LNCAP (cell line): ENCODE measurements at regions not wholly inside any gene's neighbourhood (a gene's known extent, or its start where the extent isn't known, plus 50 kb on each side); places are given as distances from the start of the nearest gene placed in this dataset.

Experiments used
- CTCF ChIP-seq: fragments of 450-650 bp; IDR thresholded peaks from 2 replicates; pipeline ENCODE4 v1.5.1; 2017; ENCODE audit warnings: mild to moderate bottlenecking

DNA sequence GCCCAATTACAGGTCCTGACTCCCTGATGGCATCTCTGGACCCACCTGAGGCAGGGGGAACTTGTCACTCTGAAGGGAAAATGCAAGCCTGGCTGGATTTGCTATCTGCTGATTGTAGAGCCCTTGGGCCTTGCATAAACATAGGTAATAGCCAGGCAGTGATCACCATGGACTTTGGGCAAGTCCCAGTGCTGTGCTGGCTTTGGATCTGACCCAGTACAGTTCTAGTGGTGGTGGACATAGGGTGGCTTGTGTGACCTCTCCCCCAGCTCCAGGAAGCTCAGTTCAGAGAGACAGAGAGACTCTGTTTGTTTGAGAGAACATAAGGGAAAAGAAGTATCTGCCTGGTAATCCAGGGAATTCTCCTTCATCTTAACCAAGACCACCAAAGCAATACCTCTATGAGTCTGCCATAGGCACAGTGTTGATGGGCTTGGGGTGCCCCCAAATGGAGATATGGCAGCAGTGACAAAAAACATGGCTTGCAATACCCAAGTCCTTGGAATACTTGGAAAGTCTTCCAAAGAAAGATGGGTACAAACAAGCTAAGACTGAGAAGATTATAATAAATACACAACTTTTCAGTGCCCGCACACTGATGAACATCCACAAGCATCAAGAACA lies 348.5 kb downstream of the PYDC2 start:
- no peak for TF ChIP-seq CTCF

DNA sequence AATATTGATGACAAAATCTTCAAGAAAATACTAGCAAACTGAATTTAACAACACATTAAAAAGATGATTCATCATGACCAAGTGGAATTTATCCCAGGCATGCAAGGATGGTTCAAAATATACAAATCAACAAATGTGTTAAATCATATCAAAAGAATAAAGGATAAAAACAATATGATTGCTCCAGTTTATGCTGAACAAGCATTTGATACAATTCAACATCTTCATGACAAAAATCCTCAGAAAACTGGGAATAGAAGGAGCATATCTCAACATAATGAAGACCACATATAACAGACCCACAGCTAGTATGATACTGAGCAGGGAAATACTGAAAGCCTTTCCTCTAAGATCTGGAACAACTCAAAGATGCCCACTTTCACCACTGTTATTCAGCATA lies 352.3 kb downstream of the PYDC2 start:
- no peak for TF ChIP-seq CTCF

DNA sequence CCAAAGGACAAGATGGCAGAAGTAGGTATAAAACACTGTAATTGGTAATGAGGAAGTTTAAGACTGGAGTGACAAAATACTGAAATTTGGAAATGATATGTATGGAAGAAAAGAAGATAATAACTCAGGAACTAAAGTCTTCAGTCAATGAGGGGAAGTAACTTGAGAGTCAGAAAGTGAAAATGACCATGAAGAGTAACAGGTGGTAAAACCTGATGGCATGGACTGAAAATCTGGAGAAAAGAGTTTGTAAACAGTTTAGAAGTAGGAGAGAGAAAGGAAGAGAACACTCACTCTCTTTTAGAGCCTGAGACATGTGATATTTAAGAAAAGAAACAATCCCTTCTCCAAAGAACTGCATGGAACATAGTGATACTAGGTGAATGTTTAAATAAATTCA lies 387.9 kb downstream of the PYDC2 start:
- no peak for TF ChIP-seq CTCF

DNA sequence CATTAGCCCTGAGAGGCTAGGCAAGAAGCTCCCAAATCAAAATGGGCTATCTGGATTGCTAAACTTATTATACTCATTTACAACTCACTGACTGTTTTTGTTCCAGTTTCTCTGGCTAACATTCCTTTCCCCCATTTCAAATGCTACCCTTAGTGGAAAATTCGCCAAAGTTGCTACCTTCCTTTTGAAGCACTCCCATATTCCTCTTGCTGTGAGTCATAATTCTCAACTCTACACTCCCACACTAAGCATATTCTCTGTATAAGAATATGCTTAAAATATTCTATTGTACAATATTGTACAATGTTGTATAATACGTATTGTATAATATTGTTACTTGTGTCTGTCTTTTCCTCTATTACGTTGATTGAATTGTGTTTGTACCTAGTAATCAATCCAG lies 398.6 kb downstream of the PYDC2 start:
- no peak for TF ChIP-seq CTCF

DNA sequence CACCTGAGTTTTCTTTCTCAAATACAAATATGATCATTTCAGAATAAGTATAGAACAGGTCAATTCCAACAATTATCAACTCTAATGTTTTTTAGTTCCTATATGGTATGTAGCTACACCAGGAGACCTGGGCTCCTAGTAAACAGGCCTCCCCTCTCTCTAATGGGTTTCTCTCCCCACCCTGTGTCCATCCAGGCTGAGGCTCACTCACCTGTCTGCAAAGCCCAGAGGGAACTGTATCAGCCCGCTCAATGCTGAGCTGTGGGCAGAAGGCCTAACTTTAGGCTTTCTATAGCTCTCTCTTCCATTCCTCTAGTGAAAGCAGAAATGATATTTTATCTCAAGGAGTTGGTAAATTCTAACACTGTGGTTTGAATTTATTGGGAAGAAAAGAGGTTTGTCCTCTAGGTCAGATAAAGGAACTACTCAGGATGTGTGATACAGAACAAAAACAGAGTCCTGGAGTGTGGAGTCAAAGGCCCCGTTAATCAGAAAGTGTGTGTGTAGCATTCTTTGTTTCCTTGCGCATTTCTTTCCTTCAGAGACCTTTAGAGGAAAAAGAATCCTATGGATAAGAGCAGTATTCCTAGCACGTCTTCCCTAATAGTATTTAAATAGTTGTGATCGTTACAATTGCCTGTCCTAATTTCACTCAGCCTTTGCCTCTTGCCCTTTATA lies 408.9 kb downstream of the PYDC2 start:
- TF ChIP-seq CTCF = no peak

DNA sequence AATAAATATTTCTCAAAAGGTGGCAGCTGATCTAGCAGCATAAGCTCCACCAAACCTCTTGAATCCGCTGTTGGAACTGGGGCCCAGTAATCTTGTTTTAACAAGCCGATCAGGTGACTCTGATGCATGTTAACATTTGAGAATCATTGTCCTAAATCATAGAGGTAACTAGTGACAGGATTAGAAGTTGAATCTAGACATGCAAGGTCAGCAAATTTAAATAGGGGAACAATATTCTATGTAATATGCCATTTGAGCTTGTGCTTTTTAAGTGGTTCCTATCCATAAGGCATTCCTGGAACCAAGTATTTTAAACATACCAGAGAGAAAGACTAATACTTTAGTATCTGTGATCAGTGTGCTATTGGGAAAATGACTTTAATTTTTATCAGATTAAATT lies 412.8 kb downstream of the PYDC2 start:
- no peak for TF ChIP-seq CTCF

DNA sequence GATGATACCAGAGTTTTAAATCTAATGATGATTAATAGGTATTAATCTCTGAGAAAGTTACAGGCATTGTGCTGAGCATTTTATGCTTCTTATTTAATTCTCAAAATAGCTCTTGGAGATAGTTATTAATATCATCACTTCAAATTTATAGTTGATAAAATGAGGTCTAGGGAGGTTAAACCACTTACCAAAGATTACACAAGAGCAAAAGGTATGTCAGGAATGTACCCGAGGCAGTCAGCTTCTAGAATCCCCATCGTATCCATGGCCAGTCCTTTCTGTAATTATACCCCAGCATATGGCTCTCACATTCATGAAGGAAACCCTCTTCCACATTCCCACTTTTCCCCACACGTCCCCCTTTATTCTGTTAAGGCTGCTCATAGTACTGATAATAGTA lies 421.3 kb downstream of the PYDC2 start:
- no peak for TF ChIP-seq CTCF
